GM12865 (cell line): ENCODE measurements at regions not wholly inside any gene's neighbourhood (a gene's known extent, or its start where the extent isn't known, plus 50 kb on each side); places are given as distances from the start of the nearest gene placed in this dataset.

Experiments
- DNase-seq: peaks from one replicate; pipeline ENCODE4 v3.0.0; 2010; ENCODE audit warnings: low read depth
- H3K4me3 ChIP-seq: 2 replicates; pipeline ENCODE4 v1.5.1; 2011; ENCODE audit warnings: mild to moderate bottlenecking, low read depth, low read length, control low read depth
- CTCF ChIP-seq: IDR thresholded peaks from 2 replicates; pipeline ENCODE4 v1.5.1; 2011; ENCODE audit warnings: low read length, control low read depth, low read depth, inconsistent platforms; ENCODE audit not compliant: insufficient read depth; ENCODE audit errors: missing control alignments

DNA sequence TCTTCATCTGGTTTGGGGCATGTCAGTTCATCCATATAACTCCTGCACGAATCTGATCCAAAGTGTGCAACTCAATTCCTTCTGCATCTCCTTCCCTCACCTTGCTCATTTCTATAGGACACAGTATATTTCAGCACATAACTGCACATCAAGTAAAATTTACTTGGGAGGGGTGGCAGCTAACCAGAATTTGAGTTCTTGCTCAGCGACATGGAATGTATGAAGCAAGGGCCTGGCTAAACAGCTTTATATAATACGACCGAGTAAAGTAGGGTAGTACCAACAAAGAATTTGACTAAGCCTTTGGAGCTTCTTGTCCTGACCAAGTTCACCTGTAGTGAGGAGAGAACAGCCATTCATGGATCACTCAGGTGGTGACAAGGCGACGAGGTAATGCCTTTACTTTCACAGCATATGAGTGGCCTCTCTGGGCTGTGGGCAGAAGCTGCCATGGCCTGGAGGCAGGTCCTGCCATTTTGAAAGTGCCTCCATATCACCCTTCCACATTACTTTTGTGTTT lies 570.2 kb upstream of the TNP1 start:
- no peak for TF ChIP-seq CTCF
- H3K4me3 ChIP-seq = no peak overlapping the region
- DNase-seq = no peak

- H3K4me3 ChIP-seq = no peak overlapping the region
- DNase-seq = peak; percentile 15
- no peak for TF ChIP-seq CTCF
These were observed 562.0 kb upstream of the TNP1 start for GRCh38 chr2:217421834-217422233.

DNA sequence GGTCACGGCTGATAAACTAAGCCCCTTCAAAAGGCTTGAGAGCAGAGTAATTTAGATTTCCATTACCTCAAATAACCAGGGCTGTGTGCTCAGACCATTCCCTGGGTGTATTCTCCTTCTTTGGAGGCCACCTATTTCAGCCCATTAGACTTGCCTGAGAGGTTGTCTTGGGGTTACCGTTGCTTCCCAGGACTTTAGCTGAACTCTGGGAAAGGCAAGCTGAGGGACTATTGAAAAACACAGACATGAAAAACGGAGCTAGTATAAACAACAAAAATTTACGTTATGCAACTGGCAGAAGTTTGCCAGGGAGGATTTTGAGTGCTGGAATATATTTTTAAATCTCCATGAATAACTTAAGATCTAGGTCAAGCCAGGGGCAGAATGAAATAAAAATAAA lies 561.0 kb upstream of the TNP1 start:
- H3K4me3 ChIP-seq = no peak overlapping the region
- no peak for TF ChIP-seq CTCF
- DNase-seq = no peak

DNA sequence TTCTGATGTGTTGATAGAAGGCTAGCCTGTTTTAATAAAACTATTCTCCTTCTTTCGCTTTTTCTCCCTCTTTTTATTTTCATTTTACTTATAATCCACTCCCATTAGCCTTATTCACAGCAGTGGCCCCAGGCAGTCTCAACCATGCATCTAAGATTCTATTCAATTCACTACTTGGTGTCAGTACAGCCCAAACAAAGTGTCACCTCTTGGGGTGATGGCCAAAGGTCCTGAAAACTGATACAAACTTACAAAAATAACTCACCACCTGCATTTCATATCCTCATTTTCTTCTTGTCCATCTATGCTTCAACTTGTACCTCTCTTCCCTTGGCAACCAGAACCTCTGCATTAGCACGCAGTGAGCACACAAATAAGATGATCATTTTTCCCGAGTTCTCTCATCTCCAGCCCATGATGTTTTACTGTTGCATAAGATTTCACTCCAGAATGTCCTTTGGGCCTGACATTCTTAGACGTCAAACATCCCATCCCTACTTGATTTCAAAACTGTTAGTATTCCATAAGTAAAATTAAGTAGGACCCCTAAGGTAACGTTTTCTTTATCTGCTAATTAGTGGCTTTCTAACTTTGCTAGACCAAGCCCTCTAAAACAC lies 559.3 kb upstream of the TNP1 start:
- TF ChIP-seq CTCF = no peak
- no peak overlapping the region for H3K4me3 ChIP-seq
- peak; percentile 28 for DNase-seq

DNA sequence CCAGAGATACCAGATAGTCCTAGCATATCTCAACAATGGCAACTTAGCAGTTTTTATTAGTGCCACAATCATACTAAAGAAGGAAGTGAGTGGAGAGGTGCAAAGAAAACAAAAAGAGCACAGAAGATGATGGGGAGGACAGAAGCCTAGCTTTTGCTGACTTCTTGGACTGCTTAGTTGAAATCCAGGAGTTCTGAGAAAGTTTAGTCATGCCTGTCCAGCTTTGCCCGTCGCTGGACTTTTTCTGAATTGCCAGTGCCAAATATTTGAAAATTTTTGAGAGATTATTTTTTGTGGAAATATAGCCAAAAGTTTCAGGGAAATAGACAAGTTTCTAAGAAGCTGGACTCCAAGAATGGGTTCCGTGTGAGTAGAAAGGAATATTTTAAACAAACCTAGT lies 558.7 kb upstream of the TNP1 start:
- H3K4me3 ChIP-seq = no peak overlapping the region
- DNase-seq = no peak
- TF ChIP-seq CTCF = no peak

GRCh38 chr2:217418090-217418489 lies 558.2 kb upstream of the TNP1 start:
- TF ChIP-seq CTCF = no peak
- H3K4me3 ChIP-seq = no peak overlapping the region
- DNase-seq = no peak

- no peak overlapping the region for H3K4me3 ChIP-seq
- DNase-seq = no peak
- no peak for TF ChIP-seq CTCF
These were observed 557.7 kb upstream of the TNP1 start for GRCh38 chr2:217417536-217417935.
